ENCODE measurements at regions not wholly inside any gene's neighbourhood (a gene's known extent, or its start where the extent isn't known, plus 50 kb on each side); places are given as distances from the start of the nearest gene placed in this dataset.

DNA sequence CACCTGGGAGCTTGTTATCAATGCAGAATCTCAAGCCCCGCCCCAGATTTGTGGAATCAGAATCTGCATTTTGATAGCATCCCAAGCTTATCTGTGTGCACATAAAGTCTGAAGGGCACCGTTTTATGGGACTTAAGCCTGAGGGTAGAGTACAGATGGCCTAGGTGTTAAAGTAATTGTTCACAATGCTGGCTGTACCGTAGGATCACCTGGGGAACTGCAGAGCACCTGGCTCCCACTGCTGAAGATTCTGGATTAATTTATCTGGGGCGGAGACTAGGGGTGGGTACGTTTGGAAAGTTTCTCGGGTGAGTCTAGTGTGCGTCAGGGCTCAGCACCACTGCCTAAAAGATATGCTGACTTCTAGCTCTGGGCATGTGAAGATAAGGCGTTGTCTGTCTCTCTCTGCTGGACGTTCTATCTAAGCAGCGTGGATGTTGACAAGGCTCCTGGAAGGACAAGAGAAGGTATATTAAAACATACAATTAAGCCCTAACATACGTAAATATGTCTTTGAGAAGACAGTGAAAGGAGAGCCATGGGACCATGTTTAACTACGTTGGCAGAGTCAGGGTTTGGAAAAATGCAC is 63.2 kb upstream of the RASGRP1 start:
- TF ChIP-seq, protein P1, sequence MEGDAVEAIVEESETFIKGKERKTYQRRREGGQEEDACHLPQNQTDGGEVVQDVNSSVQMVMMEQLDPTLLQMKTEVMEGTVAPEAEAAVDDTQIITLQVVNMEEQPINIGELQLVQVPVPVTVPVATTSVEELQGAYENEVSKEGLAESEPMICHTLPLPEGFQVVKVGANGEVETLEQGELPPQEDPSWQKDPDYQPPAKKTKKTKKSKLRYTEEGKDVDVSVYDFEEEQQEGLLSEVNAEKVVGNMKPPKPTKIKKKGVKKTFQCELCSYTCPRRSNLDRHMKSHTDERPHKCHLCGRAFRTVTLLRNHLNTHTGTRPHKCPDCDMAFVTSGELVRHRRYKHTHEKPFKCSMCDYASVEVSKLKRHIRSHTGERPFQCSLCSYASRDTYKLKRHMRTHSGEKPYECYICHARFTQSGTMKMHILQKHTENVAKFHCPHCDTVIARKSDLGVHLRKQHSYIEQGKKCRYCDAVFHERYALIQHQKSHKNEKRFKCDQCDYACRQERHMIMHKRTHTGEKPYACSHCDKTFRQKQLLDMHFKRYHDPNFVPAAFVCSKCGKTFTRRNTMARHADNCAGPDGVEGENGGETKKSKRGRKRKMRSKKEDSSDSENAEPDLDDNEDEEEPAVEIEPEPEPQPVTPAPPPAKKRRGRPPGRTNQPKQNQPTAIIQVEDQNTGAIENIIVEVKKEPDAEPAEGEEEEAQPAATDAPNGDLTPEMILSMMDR (IDR thresholded peaks at IDR 0.05), result no peak
- no peak for TF ChIP-seq POLR2AphosphoS5 (IDR thresholded peaks at IDR 0.05)

All from transverse colon (tissue), 4 donors.